WI38 (cell line): ENCODE measurements at regions not wholly inside any gene's neighbourhood (a gene's known extent, or its start where the extent isn't known, plus 50 kb on each side); places are given as distances from the start of the nearest gene placed in this dataset.

Source experiments
- H3K4me3 ChIP-seq: 2 replicates; pipeline ENCODE4 v1.5.1; 2011; ENCODE audit warnings: low read depth, mild to moderate bottlenecking, control low read depth, low read length
- CTCF ChIP-seq: IDR thresholded peaks from 2 replicates; pipeline ENCODE4 v1.5.1; 2012; ENCODE audit warnings: low read depth, mild to moderate bottlenecking, control low read depth, low read length

- no peak overlapping the region for H3K4me3 ChIP-seq
- no peak for TF ChIP-seq CTCF
Observed at GRCh38 chr7:131119381-131119780, 208.3 kb upstream of the MKLN1 start.

- H3K4me3 ChIP-seq = no peak overlapping the region
- TF ChIP-seq CTCF = no peak
Observed at GRCh38 chr7:131122394-131122793, 205.3 kb upstream of the MKLN1 start.

- no peak for TF ChIP-seq CTCF
- H3K4me3 ChIP-seq = no peak overlapping the region
Observed at GRCh38 chr7:131124001-131124629, 203.6 kb upstream of the MKLN1 start.

GRCh38 chr7:131124867-131125266 is 202.8 kb upstream of the MKLN1 start:
- TF ChIP-seq CTCF = no peak
- H3K4me3 ChIP-seq = no peak overlapping the region

GRCh38 chr7:131130324-131130723 is 197.4 kb upstream of the MKLN1 start:
- TF ChIP-seq CTCF = no peak
- H3K4me3 ChIP-seq = no peak overlapping the region

- H3K4me3 ChIP-seq = no peak overlapping the region
- TF ChIP-seq CTCF = no peak
Observed at GRCh38 chr7:131131012-131131745, 196.5 kb upstream of the MKLN1 start.

GRCh38 chr7:131131746-131132431 is 195.8 kb upstream of the MKLN1 start:
- no peak overlapping the region for H3K4me3 ChIP-seq
- TF ChIP-seq CTCF = no peak
